ENCODE measurements at regions not wholly inside any gene's neighbourhood (a gene's known extent, or its start where the extent isn't known, plus 50 kb on each side); places are given as distances from the start of the nearest gene placed in this dataset.

GRCh38 chr1:230011333-230012092, 55.5 kb upstream of the GALNT2 start:
- no peak for DNase-seq

GRCh38 chr1:230012093-230012393, 55.0 kb upstream of the GALNT2 start:
- no peak for DNase-seq

GRCh38 chr1:230012741-230013140, 54.3 kb upstream of the GALNT2 start:
- DNase-seq, result no peak

- no peak for DNase-seq
Observed at GRCh38 chr1:230016159-230016558, 50.9 kb upstream of the GALNT2 start.

Measured in NCI-H187 (cell line).